ENCODE measurements at regions not wholly inside any gene's neighbourhood (a gene's known extent, or its start where the extent isn't known, plus 50 kb on each side); places are given as distances from the start of the nearest gene placed in this dataset.

DNA sequence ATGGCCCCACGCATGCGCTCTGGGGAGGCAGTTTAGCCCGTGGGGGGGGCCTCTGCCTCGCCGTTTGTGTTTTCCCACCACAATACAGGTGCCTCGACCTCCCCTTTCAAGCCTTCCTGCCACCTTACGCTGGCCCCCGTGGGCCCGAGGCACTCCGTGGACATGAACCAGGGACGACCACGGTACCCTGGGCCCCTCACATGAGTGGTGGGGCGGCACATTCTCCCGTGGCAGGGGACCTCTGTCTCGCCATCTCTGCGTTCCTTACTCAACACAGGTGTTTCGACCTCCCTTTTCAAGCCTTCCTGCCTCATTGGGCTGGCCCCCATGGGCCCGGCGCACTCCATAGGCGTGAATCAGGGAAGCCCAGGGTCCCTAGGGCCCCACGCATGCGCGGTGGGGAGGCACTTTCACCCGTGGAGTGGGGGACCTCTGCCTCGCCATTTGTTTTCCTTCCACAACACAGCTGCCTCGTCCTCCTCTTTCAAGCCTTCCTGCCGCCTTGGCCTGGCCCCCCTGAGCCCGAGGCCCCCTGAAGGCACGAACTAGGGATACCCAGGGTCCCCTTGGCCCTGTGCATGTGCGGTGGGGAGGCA lies 339.5 kb downstream of the ALG10 start:
- no peaks in the 10 kb centered on the region for H3K4me1 ChIP-seq
- H3K27me3 ChIP-seq: no peaks in the 10 kb centered on the region
- H3K4me3 ChIP-seq: no peak overlapping the region
- WGBS, 2 donors: 45 to 52% methylated on average over 22 to 30 of the region's 30 CpGs
- H3K27ac ChIP-seq: no peak overlapping the region
- H3K36me3 ChIP-seq: no peaks in the 10 kb centered on the region
- no peak for DNase-seq (ENCODE audit: low spot score in 2 of 2)
- TF ChIP-seq POLR2A (IDR thresholded peaks at IDR 0.05): no peak
- no peak for TF ChIP-seq EP300 (IDR thresholded peaks at IDR 0.05)
- TF ChIP-seq, protein P1, sequence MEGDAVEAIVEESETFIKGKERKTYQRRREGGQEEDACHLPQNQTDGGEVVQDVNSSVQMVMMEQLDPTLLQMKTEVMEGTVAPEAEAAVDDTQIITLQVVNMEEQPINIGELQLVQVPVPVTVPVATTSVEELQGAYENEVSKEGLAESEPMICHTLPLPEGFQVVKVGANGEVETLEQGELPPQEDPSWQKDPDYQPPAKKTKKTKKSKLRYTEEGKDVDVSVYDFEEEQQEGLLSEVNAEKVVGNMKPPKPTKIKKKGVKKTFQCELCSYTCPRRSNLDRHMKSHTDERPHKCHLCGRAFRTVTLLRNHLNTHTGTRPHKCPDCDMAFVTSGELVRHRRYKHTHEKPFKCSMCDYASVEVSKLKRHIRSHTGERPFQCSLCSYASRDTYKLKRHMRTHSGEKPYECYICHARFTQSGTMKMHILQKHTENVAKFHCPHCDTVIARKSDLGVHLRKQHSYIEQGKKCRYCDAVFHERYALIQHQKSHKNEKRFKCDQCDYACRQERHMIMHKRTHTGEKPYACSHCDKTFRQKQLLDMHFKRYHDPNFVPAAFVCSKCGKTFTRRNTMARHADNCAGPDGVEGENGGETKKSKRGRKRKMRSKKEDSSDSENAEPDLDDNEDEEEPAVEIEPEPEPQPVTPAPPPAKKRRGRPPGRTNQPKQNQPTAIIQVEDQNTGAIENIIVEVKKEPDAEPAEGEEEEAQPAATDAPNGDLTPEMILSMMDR (IDR thresholded peaks at IDR 0.05): no peak
- H3K9me3 ChIP-seq: peaks cover 0 to 96% (median 0%) of the 10 kb centered on the region in 4 donors

DNA sequence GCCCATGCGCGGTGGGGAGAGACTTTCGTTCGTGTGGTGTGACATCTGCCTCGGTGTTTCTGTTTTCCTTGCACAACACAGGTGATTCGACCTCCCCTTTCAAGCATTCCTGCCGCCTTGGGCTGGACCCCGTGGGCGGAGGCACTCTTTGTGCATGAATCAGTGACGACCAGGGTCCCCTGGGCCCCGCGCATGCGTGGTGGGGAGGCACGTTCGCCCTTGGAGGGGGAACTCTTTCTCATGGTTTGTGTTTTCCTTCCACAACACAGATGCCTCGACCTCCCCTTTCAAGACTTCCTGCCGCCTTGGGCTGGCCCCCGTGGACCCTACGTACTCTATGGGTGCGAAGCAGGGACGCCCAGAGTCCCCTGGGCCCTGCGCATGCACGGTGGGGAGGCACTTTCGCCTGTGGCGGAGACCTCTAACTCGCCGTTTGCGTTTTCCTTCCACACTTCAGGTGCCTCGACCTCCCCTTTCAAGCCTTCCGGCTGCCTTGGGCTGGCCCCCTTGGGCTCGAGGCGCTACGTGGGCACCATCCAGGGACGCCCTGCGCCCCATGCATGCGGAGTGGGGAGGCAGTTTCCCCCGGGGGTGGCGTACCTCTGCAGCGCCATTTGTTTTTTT lies 340.9 kb downstream of the ALG10 start:
- Histone ChIP-seq H3K9me3 (peaks cover 0 to 96% (median 0%) of the 10 kb centered on the region in 4 donors), H3K36me3 (no peaks in the 10 kb centered on the region), H3K27ac (no peak overlapping the region), H3K27me3 (no peaks in the 10 kb centered on the region), H3K4me3 (no peak overlapping the region), H3K4me1 (no peaks in the 10 kb centered on the region)
- WGBS, 2 donors: 55 to 59% methylated on average over 38 to 39 of the region's 39 CpGs
- TF ChIP-seq, protein P1 (IDR thresholded peaks at IDR 0.05): no peak
- no peak for TF ChIP-seq EP300 (IDR thresholded peaks at IDR 0.05)
- TF ChIP-seq POLR2A (IDR thresholded peaks at IDR 0.05): no peak
- no peak for DNase-seq (ENCODE audit: low spot score in 2 of 2)

DNA sequence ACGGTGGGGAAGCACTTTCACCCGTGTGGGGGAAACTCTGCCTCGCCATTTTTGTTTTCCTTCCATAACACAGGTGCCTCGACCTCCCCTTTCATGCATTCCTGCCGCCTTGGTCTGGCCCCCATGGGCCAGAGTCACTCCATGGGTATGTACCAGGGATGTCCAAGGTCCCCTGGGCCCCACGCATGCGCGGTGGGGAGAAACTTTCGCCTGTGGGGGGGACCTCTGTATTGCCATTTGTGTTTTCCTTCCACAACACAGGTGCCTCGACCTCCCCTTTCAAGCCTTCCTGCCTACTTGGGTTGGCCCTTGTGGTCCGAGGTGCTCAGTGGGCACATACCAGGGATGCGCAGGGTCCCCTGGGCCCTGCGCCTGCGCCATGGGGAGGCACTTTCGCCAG lies 345.8 kb downstream of the ALG10 start:
- H3K9me3 ChIP-seq: peaks cover 0 to 100% (median 0%) of the 10 kb centered on the region in 4 donors
- H3K27me3 ChIP-seq: no peaks in the 10 kb centered on the region
- DNase-seq (ENCODE audit: low spot score in 2 of 2): no peak
- WGBS, 2 donors: 67 to 72% methylated on average over 13 to 15 of the region's 15 CpGs
- TF ChIP-seq, protein P1 (IDR thresholded peaks at IDR 0.05): no peak
- TF ChIP-seq POLR2A (IDR thresholded peaks at IDR 0.05) (no peak), EP300 (IDR thresholded peaks at IDR 0.05) (no peak)
- no peak overlapping the region for H3K4me3 ChIP-seq
- no peaks in the 10 kb centered on the region for H3K4me1 ChIP-seq
- H3K27ac ChIP-seq: no peak overlapping the region
- no peaks in the 10 kb centered on the region for H3K36me3 ChIP-seq

DNA sequence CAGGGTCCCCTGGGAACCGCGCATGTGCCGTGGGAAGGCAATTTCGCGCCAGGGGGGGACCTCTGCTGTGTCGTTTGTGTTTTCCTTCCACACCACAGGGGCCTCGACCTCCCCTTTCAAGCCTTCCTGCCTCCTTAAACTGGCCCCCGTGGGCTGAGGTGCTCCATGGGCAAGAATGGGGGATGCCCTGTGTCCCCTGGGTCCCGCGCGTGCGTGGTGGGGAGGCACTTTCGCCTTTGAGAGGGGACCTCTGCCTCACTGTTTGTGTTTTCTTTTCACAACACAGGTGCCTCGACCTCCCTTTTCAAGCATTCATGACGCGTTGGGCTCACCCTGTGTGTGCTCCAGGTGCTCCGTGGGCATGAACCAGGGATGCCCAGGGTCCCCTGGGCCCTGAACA lies 348.8 kb downstream of the ALG10 start:
- WGBS, 2 donors: 69 to 71% methylated on average over 17 of the region's 17 CpGs
- H3K9me3 ChIP-seq: peaks cover 0 to 100% (median 0%) of the 10 kb centered on the region in 4 donors
- no peak overlapping the region for H3K4me3 ChIP-seq
- no peaks in the 10 kb centered on the region for H3K27me3 ChIP-seq
- no peaks in the 10 kb centered on the region for H3K36me3 ChIP-seq
- no peak overlapping the region for H3K27ac ChIP-seq
- no peak for DNase-seq (ENCODE audit: low spot score in 2 of 2)
- no peaks in the 10 kb centered on the region for H3K4me1 ChIP-seq
- TF ChIP-seq POLR2A (IDR thresholded peaks at IDR 0.05) (no peak), EP300 (IDR thresholded peaks at IDR 0.05) (no peak)
- TF ChIP-seq, protein P1 (IDR thresholded peaks at IDR 0.05): no peak

DNA sequence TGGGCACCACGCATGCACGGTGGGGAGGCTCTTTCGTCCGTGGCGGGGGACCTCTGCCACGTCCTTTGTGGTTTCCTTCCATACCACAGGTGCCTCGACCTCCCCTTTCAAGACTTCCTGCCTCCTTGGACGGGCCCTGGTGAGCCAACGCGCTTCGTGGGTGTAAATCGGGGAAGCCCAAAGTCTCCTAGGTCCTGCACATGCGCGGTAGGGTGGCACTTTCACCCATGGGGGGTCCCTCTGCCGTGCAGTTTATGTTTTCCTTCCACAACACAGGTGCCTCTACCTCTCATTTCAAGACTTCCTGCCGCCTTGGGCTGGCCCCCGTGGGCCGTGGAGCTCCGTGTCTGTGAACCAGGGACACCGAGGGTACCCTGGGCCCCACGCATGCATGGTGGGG lies 349.7 kb downstream of the ALG10 start:
- no peak overlapping the region for H3K4me3 ChIP-seq
- H3K4me1 ChIP-seq: no peaks in the 10 kb centered on the region
- no peak for TF ChIP-seq EP300 (IDR thresholded peaks at IDR 0.05)
- TF ChIP-seq, protein P1 (IDR thresholded peaks at IDR 0.05): no peak
- no peak for TF ChIP-seq POLR2A (IDR thresholded peaks at IDR 0.05)
- H3K36me3 ChIP-seq: no peaks in the 10 kb centered on the region
- peaks cover 0 to 100% (median 0%) of the 10 kb centered on the region in 4 donors for H3K9me3 ChIP-seq
- DNase-seq (ENCODE audit: low spot score in 2 of 2): no peak
- H3K27me3 ChIP-seq: no peaks in the 10 kb centered on the region
- 63 to 67% methylated on average over 21 of the region's 21 CpGs for WGBS, 2 donors
- no peak overlapping the region for H3K27ac ChIP-seq
